Activated CD8-positive, alpha-beta memory T cell treated with anti-CD3 and anti-CD28 coated beads for 4 hours (primary cell): ENCODE measurements at regions not wholly inside any gene's neighbourhood (a gene's known extent, or its start where the extent isn't known, plus 50 kb on each side); places are given as distances from the start of the nearest gene placed in this dataset.

ENCODE experiments used
- DNase-seq, 2 donors: peaks; one replicate each; pipeline ENCODE4 v3.0.0-alpha.2; 2020; ENCODE audit warnings: low read depth in 2 of 2

DNA sequence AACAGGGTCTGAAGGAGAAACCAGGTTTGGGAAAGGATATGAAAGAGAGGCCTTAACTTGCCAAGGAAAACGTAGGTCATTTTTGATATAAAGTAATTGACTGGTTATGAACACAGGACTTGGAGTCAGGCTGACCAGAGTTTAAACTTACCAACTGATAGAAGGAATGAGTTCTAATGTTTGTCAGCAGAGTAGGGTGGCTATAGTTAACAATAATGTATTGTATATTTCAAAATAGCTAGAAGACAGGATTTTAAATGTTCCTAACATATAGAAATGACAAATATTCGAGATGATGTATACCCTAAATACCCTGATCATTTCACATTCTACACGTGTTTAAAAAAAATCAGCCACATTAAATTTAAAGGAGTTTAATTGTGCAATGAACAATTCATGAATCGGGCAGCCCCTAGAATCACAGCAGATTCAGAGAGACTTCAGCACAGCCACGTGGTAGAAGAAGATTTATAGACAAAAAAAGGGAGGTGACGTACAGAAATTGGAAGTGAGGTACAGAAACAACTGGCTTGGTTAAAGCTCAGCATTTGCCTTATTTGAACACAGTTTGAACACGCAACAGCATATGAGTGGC is 52.5 kb upstream of the PLEKHG7 start:
- no peak for DNase-seq

DNA sequence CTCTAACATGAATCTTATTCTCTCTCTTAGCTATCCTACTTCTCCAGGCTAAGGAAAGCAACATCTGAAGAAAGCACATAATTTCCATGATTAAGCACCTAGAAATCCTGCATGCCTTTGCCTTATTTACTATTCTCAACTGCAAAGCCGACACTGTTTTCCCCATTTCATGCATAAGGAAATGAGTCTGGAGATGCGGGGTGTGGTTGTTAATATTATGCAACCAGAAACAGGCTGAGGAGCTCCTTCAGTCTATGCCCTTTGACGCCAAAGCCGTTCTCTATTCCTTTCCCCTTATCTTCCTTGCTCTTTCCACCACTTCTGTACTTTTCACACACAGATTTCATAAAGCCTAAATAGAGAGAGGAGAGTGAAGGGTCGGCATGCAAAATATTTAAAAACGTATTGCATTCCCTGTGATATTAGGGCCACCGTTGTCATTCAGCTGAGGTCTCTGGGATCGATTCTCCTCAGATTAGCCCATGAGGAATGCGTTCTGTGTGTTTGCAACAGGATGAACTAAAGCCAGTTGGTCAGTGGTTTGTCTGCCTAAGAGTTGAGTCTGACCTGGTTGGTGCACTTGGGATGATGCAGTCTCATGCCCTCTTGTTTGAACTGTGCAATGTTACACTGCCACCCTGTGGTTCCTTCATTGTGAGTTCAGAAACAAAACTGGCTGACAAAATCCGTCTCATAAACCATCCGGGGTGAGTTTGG is 53.1 kb upstream of the PLEKHG7 start:
- DNase-seq, result peak; percentile 23 to 42

DNA sequence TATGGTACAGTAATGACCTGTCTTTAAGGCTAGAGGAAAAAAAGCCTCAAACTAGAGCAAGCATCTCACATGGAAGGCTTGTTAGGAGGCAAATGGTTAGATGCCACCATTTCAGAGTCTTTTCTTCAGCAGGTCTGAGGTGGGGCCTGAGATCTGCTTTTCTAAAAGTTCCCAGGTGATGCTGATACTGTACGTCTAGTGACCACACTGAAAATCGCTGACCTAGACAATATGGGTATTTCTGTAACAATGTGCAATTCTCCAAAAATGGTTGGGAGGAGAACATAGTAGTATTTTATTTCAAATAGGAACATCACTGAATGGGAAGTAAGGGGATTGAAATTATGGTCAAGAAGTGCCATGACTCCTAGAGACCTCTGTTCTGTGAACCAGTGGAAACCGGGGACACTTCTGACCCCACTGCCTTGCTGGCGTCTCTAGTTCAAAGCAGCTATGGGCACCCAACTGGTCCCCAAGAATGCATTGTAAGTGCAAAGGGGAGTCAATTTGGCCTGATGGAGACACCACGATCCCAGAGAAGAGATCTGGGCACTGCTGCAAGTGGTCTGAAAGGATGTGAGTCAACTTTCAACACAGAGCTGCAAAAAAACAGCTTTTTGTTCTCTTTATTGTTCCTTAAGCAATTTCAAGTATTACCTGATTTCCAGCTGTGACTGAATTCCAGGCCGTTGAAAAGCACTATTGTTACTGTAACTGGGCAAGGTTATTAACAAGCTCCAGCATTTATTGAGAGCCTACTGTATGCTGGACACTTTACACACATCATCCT is 54.4 kb upstream of the PLEKHG7 start:
- no peak for DNase-seq

GRCh38 chr12:92641291-92641690 is 61.5 kb upstream of the PLEKHG7 start:
- DNase-seq, result no peak

DNA sequence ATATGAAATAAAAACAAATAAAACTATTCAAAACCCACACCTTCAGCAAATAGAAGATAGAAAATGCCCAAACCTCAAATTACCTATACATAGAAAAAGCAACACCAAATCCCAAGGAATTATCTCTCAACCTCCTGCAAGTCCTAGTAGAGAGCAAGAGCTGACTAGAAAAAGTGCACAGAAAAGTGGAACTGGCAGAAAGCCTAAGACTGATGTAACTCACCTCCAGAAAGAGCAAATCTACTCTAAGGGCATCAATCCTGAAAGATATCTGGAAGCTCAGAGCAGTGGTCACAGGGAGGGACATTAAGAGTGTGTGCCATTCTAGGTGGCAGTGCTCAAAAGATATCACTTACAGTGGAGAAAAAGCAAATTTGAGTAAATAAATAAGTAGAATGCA is 62.1 kb upstream of the PLEKHG7 start:
- no peak for DNase-seq

- no peak for DNase-seq
Observed at GRCh38 chr12:92639017-92639416, 63.8 kb upstream of the PLEKHG7 start.

DNA sequence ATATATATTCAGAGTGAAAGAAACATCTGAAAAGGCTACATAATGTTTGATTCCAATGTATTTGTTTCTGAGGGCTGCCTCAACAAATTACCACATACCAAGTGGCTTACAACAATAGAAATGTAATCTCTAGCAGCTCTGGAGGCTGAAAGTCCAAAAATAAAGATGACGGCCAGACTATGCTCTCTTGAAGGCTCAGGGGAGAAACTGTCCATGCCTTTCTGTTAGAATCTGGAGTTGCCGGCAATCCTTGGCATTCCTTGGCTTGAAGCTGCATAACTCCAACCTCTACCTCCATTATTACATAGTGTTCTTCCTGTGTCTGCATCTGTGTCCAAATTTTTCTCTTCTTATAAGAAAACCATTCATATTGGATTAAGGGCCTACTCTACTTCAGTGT is 68.1 kb upstream of the PLEKHG7 start:
- DNase-seq, result no peak

DNA sequence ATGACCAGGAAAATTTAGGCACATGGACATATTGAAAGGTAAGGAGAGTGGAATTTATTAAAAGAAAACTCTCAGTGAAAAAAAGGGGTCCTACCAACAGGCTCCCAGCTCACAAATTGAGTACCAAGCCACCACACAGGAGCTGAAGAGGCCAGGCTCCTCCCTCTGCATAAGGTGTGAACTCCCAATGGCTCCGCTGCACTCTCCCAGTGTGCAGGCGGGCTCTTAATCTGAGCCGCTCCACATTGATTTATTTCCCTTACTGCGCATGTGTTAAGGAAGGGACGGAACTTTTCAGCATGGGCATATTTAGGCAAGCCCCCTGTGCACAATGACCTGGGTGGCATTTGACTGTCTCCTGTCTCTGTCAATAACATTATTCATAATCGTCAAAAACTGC is 68.6 kb upstream of the PLEKHG7 start:
- no peak for DNase-seq

DNA sequence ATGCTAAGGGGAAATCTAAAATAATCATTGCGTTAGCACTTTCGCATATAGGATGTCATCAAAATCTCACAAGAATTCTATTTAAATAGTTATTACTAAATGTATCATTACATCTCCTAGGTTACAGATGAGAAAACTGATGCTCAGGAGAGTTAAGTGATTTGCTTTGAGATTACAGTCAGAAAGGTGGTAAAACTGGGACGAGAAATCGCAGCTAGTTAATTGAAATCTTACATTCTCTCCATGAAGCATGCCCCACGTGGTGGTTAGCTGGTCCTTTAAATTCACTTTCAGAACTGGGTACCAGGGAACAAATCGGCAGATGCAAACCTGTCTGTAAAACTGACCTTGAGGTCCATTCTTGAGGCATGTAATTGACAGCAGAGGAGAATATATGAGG is 71.8 kb upstream of the PLEKHG7 start:
- no peak for DNase-seq

DNA sequence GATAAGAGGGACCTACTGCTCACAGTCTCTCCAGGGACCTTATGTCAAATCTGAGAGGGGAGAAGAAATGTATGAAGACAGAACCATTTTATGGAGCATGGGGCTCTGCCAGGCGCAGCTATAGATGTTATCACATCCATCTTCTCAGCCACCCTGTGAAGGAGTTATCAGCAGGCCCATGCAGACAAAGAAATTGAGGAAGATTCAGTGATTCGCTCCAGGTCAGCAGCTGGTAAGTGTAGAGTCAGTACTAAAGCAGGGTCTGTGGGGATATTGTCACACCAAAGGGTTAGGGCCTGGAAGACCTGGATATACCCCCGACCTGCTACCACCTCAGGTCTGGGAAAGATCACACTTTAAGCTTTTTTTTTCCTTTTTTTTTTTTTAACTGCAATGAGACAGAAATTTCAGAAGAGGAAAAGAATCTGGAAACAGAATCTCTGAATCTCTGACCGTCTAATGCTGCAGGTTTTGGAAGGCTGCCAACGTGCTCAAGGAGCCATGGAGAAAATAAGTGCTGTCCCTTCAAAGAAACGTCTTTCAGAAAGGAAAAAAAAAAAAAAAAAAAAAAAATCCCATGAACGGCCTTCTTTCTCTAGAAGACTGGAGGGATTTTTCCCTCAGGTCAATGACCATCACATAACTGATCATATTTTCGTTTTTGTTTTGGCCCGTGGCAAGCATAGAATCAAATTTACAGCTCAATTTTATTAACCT is 73.3 kb upstream of the PLEKHG7 start:
- no peak for DNase-seq

DNA sequence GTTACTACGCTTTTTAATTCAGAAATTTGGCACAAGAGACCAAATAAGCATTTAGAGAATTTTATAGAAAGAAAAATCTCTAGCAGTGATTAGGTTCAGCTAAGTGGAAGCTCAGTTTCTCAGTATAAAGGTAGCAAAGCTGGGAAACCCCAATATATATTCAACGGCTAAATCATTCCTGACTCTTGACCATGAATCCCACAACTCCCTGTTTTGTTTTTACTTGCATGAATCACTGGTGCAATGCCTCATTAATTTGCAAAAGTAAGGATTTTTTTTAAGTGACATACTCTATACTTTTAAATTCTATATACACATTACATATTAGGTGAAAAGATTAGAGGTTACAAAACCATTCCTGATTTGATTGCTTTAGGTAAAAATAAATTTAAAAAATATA is 74.3 kb upstream of the PLEKHG7 start:
- no peak for DNase-seq

DNA sequence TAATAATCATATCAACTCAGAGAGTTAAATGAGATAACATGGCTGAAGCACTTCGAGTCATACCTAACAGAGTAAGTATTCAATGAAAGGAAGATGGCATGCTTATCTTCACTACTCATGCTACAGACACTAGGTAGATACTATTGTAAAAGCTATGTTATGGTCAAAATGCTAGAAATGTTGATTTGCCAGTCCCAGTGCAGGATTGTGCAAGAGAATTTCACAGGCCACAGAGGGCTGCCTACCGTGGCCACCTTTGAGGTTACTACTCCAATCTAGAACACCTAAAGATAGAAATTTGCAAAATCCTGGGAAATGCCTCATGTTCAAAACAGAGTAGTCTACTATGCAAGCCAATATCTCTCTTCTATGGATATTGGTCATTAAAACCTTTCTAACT is 75.3 kb upstream of the PLEKHG7 start:
- DNase-seq, result no peak

GRCh38 chr12:92625639-92626310 is 77.0 kb upstream of the PLEKHG7 start:
- no peak for DNase-seq

DNA sequence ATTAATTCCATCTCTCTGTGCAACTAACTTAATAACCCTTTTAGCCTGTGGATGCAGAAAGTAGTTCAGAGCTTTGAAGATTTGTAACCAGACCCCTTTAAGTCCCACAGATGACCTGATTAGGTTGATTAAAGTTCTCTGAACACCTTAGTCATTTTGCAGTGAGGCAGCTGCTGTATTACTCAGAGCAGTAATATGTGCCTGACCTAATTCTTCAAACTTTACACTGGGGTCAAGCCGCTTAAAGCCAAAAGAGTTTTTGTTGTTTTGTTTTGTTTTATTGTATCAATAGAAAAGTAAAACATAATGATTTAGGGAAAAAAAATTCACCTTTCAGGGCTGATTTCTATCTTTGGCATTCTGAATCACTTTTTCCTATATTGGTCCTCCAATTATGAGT is 78.6 kb upstream of the PLEKHG7 start:
- DNase-seq, result no peak

GRCh38 chr12:92623386-92623785 is 79.4 kb upstream of the PLEKHG7 start:
- no peak for DNase-seq

DNA sequence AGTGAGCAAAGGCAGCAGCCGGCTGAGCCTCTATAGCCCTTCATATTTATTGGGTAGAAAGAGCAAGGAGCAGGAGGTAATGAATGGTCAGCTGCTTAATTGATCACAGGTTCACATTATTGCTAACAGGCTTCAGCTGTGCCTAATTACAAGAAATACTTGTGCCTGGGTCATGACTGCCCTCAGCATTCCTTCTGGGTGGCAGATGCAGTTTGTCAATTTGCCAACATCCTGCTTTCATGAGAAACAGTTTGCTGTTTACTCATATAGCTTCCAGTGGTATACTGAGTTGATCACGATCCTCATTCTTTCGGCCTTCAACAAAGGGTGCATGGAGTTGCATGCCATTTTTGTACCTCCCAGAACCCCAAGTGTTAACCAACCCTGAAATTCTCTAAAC is 81.0 kb upstream of the PLEKHG7 start:
- DNase-seq, result no peak

- DNase-seq, result no peak
Observed at GRCh38 chr12:92621312-92621711, 81.5 kb upstream of the PLEKHG7 start.

DNA sequence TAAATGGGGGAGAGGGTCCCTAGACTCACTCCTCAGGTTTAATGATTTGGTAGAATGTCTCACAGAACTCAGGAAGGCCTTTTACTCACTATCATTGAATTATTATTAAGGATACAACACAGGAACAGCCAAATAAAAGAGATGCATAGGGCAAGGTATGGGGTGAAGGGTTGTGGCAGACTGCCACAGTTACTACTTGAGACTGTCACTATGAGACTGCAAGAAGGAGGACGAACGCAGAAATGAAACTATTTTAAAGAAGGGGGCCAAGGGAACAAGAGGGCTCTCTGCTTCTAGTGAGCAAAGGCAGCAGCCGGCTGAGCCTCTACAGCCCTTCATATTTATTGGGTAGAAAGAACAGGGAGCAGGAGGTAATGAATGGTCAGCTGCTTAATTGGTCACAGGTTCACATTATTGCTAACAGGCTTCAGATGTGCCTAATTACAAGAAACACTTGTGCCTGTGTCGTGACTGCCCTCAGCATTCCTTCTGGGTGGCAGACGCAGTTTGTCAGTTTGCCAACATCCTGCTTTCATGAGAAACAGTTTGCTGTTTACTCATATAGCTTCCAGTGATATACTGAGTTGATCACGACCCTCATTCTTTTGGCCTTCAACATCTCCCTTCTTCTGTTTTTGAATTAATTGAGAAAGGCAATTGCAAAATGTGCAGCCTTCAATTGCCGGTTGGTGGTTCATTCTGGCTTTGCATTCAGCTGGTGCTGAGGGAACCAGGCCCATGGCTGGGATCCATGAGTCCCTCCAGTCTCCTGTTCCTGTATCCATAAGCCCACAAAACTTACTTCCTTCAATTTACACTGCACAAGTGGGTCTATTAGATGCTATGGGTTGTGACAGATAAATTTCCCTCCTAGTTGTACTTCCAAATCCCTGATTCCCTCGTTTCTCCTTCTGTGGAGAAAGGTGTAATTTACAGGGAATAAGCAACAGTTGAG is 82.8 kb upstream of the PLEKHG7 start:
- no peak for DNase-seq

GRCh38 chr12:92619026-92619425 is 83.8 kb upstream of the PLEKHG7 start:
- no peak for DNase-seq

- DNase-seq, result no peak
Observed at GRCh38 chr12:92615703-92616102, 87.1 kb upstream of the PLEKHG7 start.

- no peak for DNase-seq
Observed at GRCh38 chr12:92615086-92615485, 87.7 kb upstream of the PLEKHG7 start.
